GM12891 (cell line): ENCODE measurements at regions not wholly inside any gene's neighbourhood (a gene's known extent, or its start where the extent isn't known, plus 50 kb on each side); places are given as distances from the start of the nearest gene placed in this dataset.
"Not testable (repeated sequence)": the region's sequence is repeated elsewhere in the genome, so short reads cannot be mapped to it uniquely, and the experiment has no call there.

ENCODE experiments used
- DNase-seq: peaks from one replicate; pipeline ENCODE4 v3.0.0; 2011; ENCODE audit warnings: low spot score; ENCODE audit not compliant: insufficient read length
- FAIRE-seq: peaks from 2 replicates; lab custom pipeline; 2011; peaks lifted over from hg19 to GRCh38; lab: Jason Lieb, UNC

GRCh38 chr2:87075054-87075790 is 53.6 kb upstream of the PLGLB1 start:
- DNase-seq = not testable (repeated sequence)
- FAIRE-seq = peak; percentile 38

GRCh38 chr2:87075791-87076252 is 54.2 kb upstream of the PLGLB1 start:
- not testable (repeated sequence) for FAIRE-seq, DNase-seq

- DNase-seq (peak; percentile 25), FAIRE-seq (peak; percentile 98)
These were observed 54.8 kb upstream of the PLGLB1 start for GRCh38 chr2:87076253-87077123.

GRCh38 chr2:87077124-87077446 is 55.4 kb upstream of the PLGLB1 start:
- FAIRE-seq = peak; percentile 91
- DNase-seq = not testable (repeated sequence)

- DNase-seq, FAIRE-seq: not testable (repeated sequence)
These were observed 60.1 kb upstream of the PLGLB1 start for GRCh38 chr2:87081727-87082126.

GRCh38 chr2:87088079-87088478 is 66.4 kb upstream of the PLGLB1 start:
- not testable (repeated sequence) for DNase-seq, FAIRE-seq

GRCh38 chr2:87089401-87089800 is 67.8 kb upstream of the PLGLB1 start:
- not testable (repeated sequence) for FAIRE-seq, DNase-seq

- not testable (repeated sequence) for DNase-seq, FAIRE-seq
These were observed 71.6 kb upstream of the PLGLB1 start for GRCh38 chr2:87093252-87093651.

- FAIRE-seq, DNase-seq: not testable (repeated sequence)
These were observed 72.4 kb upstream of the PLGLB1 start for GRCh38 chr2:87093937-87094529.

- FAIRE-seq, DNase-seq: not testable (repeated sequence)
These were observed 74.2 kb upstream of the PLGLB1 start for GRCh38 chr2:87095804-87096203.

- FAIRE-seq = not testable (repeated sequence)
These were observed 107.3 kb upstream of the PLGLB1 start for GRCh38 chr2:87128761-87129553.

GRCh38 chr2:87132577-87132976 is 110.9 kb upstream of the PLGLB1 start:
- not testable (repeated sequence) for DNase-seq

More at GRCh38 chr2:87128761-87129553, 107.3 kb upstream of the PLGLB1 start:
- DNase-seq = not testable (repeated sequence)

GRCh38 chr2:87151835-87152493 is 130.3 kb upstream of the PLGLB1 start:
- not testable (repeated sequence) for DNase-seq, FAIRE-seq

More at GRCh38 chr2:87132577-87132976, 110.9 kb upstream of the PLGLB1 start:
- FAIRE-seq = not testable (repeated sequence)

GRCh38 chr2:87174454-87174853 is 152.8 kb upstream of the PLGLB1 start:
- FAIRE-seq = not testable (repeated sequence)

GRCh38 chr2:87183373-87183772 is 161.7 kb upstream of the PLGLB1 start:
- not testable (repeated sequence) for FAIRE-seq

More at GRCh38 chr2:87174454-87174853, 152.8 kb upstream of the PLGLB1 start:
- not testable (repeated sequence) for DNase-seq

GRCh38 chr2:87184260-87184659 is 162.6 kb upstream of the PLGLB1 start:
- not testable (repeated sequence) for DNase-seq, FAIRE-seq

More at GRCh38 chr2:87183373-87183772, 161.7 kb upstream of the PLGLB1 start:
- DNase-seq = not testable (repeated sequence)

GRCh38 chr2:87189214-87189613 is 167.6 kb upstream of the PLGLB1 start:
- not testable (repeated sequence) for FAIRE-seq, DNase-seq

GRCh38 chr2:87193336-87193735 is 171.7 kb upstream of the PLGLB1 start:
- FAIRE-seq = peak; percentile 86
- DNase-seq = not testable (repeated sequence)
